Kidney (tissue), 13 donors: ENCODE measurements at regions not wholly inside any gene's neighbourhood (a gene's known extent, or its start where the extent isn't known, plus 50 kb on each side); places are given as distances from the start of the nearest gene placed in this dataset.

Experiments
- DNase-seq, 5 donors: peaks; one replicate each; pipeline ENCODE4 v3.0.0-alpha.2; 2013 to 2020
- FAIRE-seq: peaks from 2 replicates; lab custom pipeline; 2012; peaks lifted over from hg19 to GRCh38; lab: Jason Lieb, UNC
- H3K27ac ChIP-seq, 2 donors: one replicate each; pipeline ENCODE4 v1.7.0; 2013; ENCODE audit warnings: low read depth in 2 of 2, low read length in 2 of 2, inconsistent platforms in 1 of 2
- H3K27me3 ChIP-seq: one replicate; pipeline ENCODE4 v1.7.1; 2013; ENCODE audit warnings: low read length, inconsistent platforms; ENCODE audit not compliant: control insufficient read depth, insufficient read depth
- H3K36me3 ChIP-seq, 3 donors: one replicate each; pipeline versions ENCODE4 v1.7.0 to v1.7.1; 2013; ENCODE audit warnings: low read length in 3 of 3, control low read depth in 1 of 3, inconsistent platforms in 1 of 3; ENCODE audit not compliant: insufficient read depth in 3 of 3, control insufficient read depth in 2 of 3
- H3K4me1 ChIP-seq, 3 donors: one replicate each; pipeline versions ENCODE4 v1.7.0 to v1.7.1; 2013; ENCODE audit warnings: low read length in 3 of 3, inconsistent platforms in 1 of 3, low read depth in 1 of 3; ENCODE audit not compliant: control insufficient read depth in 2 of 3, insufficient read depth in 2 of 3
- H3K4me3 ChIP-seq, 3 donors: one replicate each; pipeline versions ENCODE4 v1.7.0 to v1.8.1; 2013; ENCODE audit warnings: low read length in 3 of 3, control low read depth in 1 of 3, inconsistent platforms in 1 of 3
- H3K9ac ChIP-seq, 3 donors: one replicate each; pipeline versions ENCODE4 v1.7.0 to v1.7.1; 2013; ENCODE audit warnings: low read length in 3 of 3, control low read depth in 1 of 3, inconsistent platforms in 1 of 3
- H3K9me3 ChIP-seq, 3 donors: one replicate each; pipeline versions ENCODE4 v1.7.0 to v1.7.1; 2013; ENCODE audit warnings: low read length in 3 of 3, control low read depth in 1 of 3, inconsistent platforms in 1 of 3; ENCODE audit not compliant: control insufficient read depth in 2 of 3, insufficient read depth in 1 of 3
- intact Hi-C: fragments of 100-400 bp; cut with DNase I; formaldehyde crosslinking; loops from one replicate; pipeline ENCODE4 v1.11.1; 2022
- TF ChIP-seq, protein P1 (sequence below): IDR thresholded peaks from 3 replicates; pipeline ENCODE4 v1.5.1; 2012; ENCODE audit warnings: mild to moderate bottlenecking, moderate library complexity, borderline replicate concordance; ENCODE audit not compliant: insufficient read depth; ENCODE audit errors: extremely low read depth
- donor health status: control.
- donor health status: control.
- donor health status: control.
- donor health status: control.
- donor health status: control.
- donor health status: DM: yes; HTN: yes; CAD: no.
- donor health status: Normal renal cell carcinoma (clear cell type).

DNA sequence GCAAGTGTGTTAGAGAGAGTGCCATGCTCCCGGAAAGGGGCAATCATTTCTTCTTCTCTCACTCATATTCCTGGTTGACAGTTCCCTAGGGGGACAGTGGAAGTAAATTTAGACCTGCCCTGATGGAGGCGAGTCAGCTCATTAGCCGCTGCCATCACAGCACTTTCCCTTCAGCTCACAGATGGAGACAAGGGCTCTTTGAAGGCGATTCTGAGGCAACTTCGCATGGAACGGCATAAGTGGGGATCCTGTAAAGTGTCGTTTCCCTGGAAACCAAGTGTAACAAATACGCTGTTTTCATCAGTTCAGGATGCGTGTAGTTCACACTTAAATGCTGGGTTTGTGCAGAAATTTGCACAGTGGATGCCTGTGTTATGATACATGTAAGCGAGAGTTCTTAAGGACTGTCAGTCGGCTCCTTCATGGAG lies 114.5 kb upstream of the TMPRSS15 start:
- TF ChIP-seq, protein P1, sequence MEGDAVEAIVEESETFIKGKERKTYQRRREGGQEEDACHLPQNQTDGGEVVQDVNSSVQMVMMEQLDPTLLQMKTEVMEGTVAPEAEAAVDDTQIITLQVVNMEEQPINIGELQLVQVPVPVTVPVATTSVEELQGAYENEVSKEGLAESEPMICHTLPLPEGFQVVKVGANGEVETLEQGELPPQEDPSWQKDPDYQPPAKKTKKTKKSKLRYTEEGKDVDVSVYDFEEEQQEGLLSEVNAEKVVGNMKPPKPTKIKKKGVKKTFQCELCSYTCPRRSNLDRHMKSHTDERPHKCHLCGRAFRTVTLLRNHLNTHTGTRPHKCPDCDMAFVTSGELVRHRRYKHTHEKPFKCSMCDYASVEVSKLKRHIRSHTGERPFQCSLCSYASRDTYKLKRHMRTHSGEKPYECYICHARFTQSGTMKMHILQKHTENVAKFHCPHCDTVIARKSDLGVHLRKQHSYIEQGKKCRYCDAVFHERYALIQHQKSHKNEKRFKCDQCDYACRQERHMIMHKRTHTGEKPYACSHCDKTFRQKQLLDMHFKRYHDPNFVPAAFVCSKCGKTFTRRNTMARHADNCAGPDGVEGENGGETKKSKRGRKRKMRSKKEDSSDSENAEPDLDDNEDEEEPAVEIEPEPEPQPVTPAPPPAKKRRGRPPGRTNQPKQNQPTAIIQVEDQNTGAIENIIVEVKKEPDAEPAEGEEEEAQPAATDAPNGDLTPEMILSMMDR: no peak
- no peak overlapping the region for H3K27ac ChIP-seq
- no peaks in the 10 kb centered on the region for H3K4me1 ChIP-seq
- DNase-seq (no peak), FAIRE-seq (no peak)
- H3K4me3 ChIP-seq: no peak overlapping the region
- intact Hi-C loops: no loop called here
- H3K9ac ChIP-seq: no peak overlapping the region
- H3K36me3 ChIP-seq: no peaks in the 10 kb centered on the region
- no peaks in the 10 kb centered on the region for H3K27me3 ChIP-seq
- no peaks in the 10 kb centered on the region for H3K9me3 ChIP-seq

DNA sequence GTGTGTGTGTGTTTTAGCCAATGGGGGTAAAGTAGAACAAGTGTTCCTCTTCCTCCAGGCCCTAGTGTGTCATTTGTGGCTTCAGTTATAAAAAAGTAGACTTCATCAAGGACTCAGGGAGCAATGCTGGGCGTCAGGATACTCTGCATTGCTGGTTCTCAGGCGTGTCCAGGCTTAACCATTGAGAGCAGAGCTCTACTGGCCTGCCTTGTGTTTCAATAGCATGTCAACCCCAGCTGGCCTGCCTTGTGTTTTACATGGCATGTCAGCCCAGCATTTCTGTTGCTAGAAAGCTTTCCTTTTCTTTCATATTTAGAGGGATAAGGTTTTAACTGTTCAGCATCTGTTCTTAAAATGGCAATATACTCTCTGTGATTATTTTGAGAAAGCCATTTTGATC lies 117.6 kb upstream of the TMPRSS15 start:
- Histone ChIP-seq H3K9me3 (no peaks in the 10 kb centered on the region), H3K4me3 (no peak overlapping the region), H3K36me3 (no peaks in the 10 kb centered on the region), H3K9ac (no peak overlapping the region), H3K4me1 (no peaks in the 10 kb centered on the region), H3K27ac (no peak overlapping the region), H3K27me3 (no peaks in the 10 kb centered on the region)
- no peak for DNase-seq
- FAIRE-seq: no peak
- TF ChIP-seq, protein P1: no peak
- intact Hi-C loops: no loop called here

DNA sequence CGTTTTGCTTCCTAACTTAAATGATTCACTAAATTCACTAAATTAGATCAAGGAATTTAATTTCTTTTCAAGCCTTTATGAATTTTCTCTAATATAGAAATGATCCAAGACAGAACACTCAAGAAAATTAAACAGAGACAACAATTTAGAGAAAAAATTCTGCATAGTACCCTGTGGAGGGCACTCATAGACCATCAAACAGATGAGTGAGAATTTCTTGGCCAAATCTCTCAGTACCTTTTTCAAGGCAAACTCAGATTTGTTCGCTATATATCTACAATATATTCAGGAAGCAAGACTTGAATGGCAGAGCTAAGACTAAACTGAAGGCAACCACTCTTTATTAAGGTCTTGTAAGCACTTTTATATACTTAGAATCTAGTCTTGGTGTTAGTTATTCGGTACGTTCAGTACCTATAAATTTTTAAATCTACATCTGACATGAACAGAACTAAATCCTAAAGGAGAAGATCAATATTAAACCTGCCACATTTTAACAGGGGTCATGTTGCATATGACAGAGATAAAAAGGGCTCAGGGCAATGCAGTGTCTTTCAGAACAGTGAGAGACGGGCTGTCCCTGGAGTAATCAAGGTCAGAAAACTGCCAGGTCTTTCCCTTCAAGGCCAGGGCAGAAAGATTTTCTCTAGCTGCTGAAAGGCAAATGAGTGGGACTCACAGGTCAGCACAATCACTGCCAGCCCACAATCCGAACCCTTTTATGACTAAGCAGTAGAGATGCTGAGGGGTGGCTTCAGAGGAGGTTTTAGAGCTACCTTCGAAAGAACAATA lies 118.8 kb upstream of the TMPRSS15 start:
- no peaks in the 10 kb centered on the region for H3K4me1 ChIP-seq
- intact Hi-C loops: no loop called here
- no peak for FAIRE-seq
- no peaks in the 10 kb centered on the region for H3K36me3 ChIP-seq
- peak in 2 of 5 donors; percentile 35 to 47 for DNase-seq
- H3K4me3 ChIP-seq: no peak overlapping the region
- TF ChIP-seq, protein P1: no peak
- no peaks in the 10 kb centered on the region for H3K27me3 ChIP-seq
- no peak overlapping the region for H3K27ac ChIP-seq
- no peak overlapping the region for H3K9ac ChIP-seq
- no peaks in the 10 kb centered on the region for H3K9me3 ChIP-seq
